GM18502 (cell line): ENCODE measurements at regions not wholly inside any gene's neighbourhood (a gene's known extent, or its start where the extent isn't known, plus 50 kb on each side); places are given as distances from the start of the nearest gene placed in this dataset.
"Not testable (repeated sequence)": the region's sequence is repeated elsewhere in the genome, so short reads cannot be mapped to it uniquely, and the experiment has no call there.

Source experiments
- ATAC-seq: cut with Tn5 transposase; IDR thresholded peaks from one replicate; pipeline ENCODE4 v1.9.1; 2021; ENCODE audit warnings: mild to moderate bottlenecking; ENCODE audit not compliant: unreplicated experiment, poor library complexity

DNA sequence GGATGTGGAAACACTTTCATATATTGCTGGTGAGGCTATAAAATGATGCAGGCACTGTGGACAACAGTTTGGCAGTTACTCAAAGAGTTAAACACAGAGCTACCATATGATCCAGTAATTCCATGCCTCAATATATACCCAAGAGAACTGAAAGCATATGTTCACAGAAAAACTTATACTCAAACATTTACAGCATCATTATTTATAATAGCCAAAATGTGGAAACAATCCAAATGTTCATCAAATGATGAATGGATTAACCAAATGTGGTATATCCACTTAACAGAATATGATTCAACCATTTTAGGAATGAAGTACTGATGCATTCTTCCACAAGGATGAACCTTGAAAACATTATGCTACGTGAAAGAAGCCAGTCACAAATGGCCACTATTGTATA lies 603.8 kb downstream of the IQCM start:
- no peak for ATAC-seq

- no peak for ATAC-seq
Measured at GRCh38 chr4:149203256-149204001, 612.2 kb downstream of the IQCM start.

DNA sequence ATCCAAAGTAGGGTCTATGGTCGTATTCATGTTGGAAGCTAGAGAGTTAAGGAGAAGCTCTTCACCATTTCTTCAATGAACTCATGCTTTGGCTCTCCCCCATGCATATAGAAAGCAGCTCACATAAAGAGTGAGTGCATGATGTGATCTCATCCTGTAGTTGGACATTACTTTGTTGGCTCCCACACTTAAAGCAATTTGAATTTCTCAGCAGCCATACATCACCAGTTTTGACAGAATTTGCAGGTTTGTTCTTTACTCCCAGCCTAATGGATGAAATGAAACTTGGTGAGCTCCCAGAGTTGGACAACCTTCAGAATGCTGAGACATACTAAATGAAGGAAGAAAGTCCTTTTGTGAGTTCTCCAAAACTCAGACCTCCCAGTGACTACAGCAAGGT lies 613.5 kb downstream of the IQCM start:
- no peak for ATAC-seq

GRCh38 chr4:149199594-149199993 lies 616.0 kb downstream of the IQCM start:
- ATAC-seq = no peak

GRCh38 chr4:149194061-149194460 lies 621.6 kb downstream of the IQCM start:
- no peak for ATAC-seq

DNA sequence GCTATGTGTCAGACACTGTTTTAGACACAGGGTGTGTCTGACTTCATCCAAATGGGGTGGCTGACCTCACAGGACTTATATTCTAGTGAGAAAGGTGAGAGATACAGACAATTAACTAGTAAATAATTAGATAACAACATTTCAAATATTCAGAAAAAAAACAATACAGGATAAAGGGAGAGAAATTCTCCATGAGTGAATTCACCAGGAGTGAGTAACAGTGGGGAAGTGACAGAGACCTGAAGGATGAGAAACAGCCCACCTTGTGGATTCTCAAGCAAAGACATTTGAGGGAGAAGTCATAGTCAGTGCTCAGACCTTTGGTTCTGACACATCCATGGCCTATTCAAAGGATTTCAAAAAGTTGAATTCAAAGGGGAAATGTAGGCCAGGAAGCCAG lies 627.9 kb downstream of the IQCM start:
- ATAC-seq = no peak

DNA sequence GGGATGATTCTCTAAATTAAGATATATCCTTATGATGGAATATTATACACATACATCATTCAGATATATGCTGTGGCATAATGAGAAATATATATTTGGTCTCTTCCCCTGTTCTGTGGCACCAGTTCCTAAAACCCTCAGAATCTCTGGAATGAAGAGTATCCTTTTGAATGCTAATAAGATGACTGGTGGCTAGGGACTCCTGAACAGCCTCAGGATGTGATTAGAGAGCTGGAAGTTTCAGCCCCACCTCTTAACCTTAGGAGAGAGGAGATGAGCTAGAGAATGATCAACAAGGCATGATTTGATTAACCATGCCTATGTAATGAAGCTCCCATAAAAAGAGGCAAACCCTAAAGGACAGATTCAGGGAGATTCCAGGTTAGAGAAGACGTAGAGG lies 632.0 kb downstream of the IQCM start:
- ATAC-seq = no peak

- ATAC-seq = not testable (repeated sequence)
Measured at GRCh38 chr4:149181459-149181858, 634.2 kb downstream of the IQCM start.

- no peak for ATAC-seq
Measured at GRCh38 chr4:149176039-149176438, 639.6 kb downstream of the IQCM start.

- no peak for ATAC-seq
Measured at GRCh38 chr4:149175549-149175948, 640.1 kb downstream of the IQCM start.

- ATAC-seq = no peak
Measured at GRCh38 chr4:149173241-149174013, 642.2 kb downstream of the IQCM start.

- no peak for ATAC-seq
Measured at GRCh38 chr4:149168645-149169044, 647.0 kb downstream of the IQCM start.

DNA sequence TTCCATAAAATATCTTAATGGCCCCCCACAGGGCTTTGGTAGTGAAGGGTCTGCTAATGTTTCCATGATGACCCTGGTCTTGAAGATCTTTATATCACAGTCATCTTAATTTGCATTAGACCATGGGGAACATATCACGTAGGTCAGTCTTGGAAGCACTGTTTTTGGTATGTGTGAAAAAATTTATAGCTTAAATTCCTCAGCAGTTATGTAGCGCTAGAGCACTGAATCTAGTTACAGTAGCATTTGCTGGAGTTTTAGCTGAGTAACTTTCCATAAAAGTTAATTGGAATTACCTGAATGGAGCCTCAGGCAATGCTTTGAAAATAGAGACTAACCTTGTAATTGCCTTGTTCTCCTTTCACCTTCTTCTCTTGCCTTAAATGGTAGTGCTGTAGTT lies 648.8 kb downstream of the IQCM start:
- no peak for ATAC-seq

- ATAC-seq = no peak
Measured at GRCh38 chr4:149166365-149166764, 649.3 kb downstream of the IQCM start.

DNA sequence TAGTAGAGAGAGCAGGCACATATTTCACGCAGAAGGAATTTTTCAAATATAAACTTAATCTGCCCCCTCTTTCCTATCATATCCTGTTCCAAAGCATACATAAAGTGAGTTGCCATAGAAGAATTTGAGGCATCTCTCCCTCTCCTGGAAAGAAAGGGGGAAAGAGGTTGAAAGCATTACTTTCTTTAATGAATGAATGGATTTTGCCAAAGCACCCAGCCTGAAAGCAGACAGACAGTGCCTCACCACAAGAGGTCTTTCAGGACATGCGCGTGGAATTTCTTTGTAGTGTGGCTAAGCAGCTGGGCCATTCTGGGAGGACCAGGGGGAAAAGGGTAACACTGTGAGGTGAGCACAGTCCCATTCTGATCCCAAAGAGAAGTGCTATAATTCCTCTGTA lies 651.4 kb downstream of the IQCM start:
- ATAC-seq = no peak

DNA sequence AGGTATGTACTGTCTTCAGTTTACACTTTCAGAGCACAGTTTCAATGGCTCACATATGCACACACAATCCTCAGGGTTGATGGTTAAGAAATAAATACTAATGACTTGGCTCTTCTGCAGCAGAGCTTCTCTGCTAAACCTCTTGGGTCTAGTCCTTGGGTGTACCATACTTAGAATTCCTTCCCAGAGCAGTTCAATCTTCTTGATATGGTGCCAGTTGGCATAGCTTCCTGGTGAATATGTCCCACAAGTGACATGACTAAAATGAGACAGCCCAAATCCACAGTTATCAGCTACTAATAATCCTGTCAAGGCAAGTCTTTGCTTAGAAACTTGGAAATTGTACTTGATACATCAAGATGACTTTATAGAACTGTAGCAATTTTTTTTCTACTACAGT lies 654.4 kb downstream of the IQCM start:
- ATAC-seq = no peak

DNA sequence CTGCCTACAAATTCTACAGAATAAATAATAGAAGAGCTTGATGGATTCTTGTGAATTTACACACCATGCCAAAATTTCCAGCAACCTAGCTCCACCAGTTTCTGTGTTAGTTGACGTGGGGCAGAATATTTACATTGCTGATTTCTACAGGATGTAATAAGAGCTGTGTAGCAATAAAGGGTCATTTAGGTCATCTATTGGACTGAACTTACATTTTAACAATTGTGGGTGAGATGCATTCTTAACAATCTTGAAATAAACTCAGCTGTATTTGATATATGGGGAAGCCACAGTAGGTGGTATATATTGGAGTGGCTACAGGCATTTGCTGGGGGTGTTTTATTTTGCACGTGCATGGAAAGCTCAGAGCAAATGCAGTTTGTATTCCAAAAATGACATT lies 655.3 kb downstream of the IQCM start:
- no peak for ATAC-seq

GRCh38 chr4:149158817-149159216 lies 656.8 kb downstream of the IQCM start:
- no peak for ATAC-seq

GRCh38 chr4:149145803-149146202 lies 669.8 kb downstream of the IQCM start:
- ATAC-seq = no peak

DNA sequence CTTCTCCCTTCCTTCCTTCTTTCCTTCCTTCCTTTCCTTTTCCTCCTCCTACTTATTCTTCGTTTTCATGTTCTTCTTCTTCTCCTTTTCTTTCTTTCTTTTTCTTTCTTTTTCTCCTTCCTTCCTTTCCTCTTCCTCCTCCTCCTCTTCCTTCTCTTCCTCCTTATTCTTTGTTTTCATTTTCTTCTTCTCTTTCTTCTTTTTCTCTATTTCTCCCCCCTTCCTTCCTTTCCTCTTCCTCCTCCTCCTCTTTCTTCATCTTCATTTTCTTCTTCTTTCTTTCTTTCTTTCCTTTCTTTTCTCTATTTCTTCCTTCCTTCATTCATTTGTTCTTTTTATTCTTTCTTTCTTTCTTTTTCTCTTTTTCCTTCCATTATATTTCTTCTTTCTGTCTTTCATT lies 671.6 kb downstream of the IQCM start:
- no peak for ATAC-seq

- no peak for ATAC-seq
Measured at GRCh38 chr4:149141391-149141790, 674.3 kb downstream of the IQCM start.

- ATAC-seq = no peak
Measured at GRCh38 chr4:149140841-149141240, 674.8 kb downstream of the IQCM start.
